GM18861 (cell line): ENCODE measurements at regions not wholly inside any gene's neighbourhood (a gene's known extent, or its start where the extent isn't known, plus 50 kb on each side); places are given as distances from the start of the nearest gene placed in this dataset.
"Not testable (repeated sequence)": the region's sequence is repeated elsewhere in the genome, so short reads cannot be mapped to it uniquely, and the experiment has no call there.

Experiments
- ATAC-seq: cut with Tn5 transposase; IDR thresholded peaks from one replicate; pipeline ENCODE4 v1.9.1; 2021; ENCODE audit not compliant: unreplicated experiment

- ATAC-seq = not testable (repeated sequence)
Observed at GRCh38 chr3:102366116-102366515, 68.7 kb upstream of the ZPLD1 start.

GRCh38 chr3:102374863-102375634 lies 59.8 kb upstream of the ZPLD1 start:
- no peak for ATAC-seq

GRCh38 chr3:102378216-102378615 lies 56.6 kb upstream of the ZPLD1 start:
- no peak for ATAC-seq

- ATAC-seq = not testable (repeated sequence)
Observed at GRCh38 chr3:102382201-102382600, 52.6 kb upstream of the ZPLD1 start.
